Heart left ventricle (tissue), 16 donors: ENCODE measurements at regions not wholly inside any gene's neighbourhood (a gene's known extent, or its start where the extent isn't known, plus 50 kb on each side); places are given as distances from the start of the nearest gene placed in this dataset.

Experiments
- ATAC-seq, 4 donors: fragments of 200-7000 bp; cut with Tn5 transposase; one replicate each; pipeline ENCODE4 v1.9.1; 2020 to 2022; ENCODE audit warnings: moderate library complexity in 4 of 4, mild to moderate bottlenecking in 3 of 4, moderate number of reproducible peaks in 1 of 4
- DNase-seq, 5 donors: peaks; one replicate each; pipeline ENCODE4 v3.0.0-alpha.2; 2020
- H3K27ac ChIP-seq, 12 donors: fragments of 200-600 bp; sonication (generic) in 4 of 12; one replicate each; pipeline versions ENCODE4 v1.5.0 to v1.8.0; 2016 to 2022; ENCODE audit warnings: mild to moderate bottlenecking in 2 of 12
- H3K27me3 ChIP-seq, 9 donors: fragments of 200-600 bp; sonication (generic) in 2 of 9; one replicate each; pipeline versions ENCODE4 v1.5.1 to v1.8.0; 2016 to 2022; ENCODE audit warnings: mild to moderate bottlenecking in 3 of 9
- H3K36me3 ChIP-seq, 9 donors: fragments of 200-600 bp; sonication (generic) in 2 of 9; one replicate each; pipeline versions ENCODE4 v1.5.0 to v1.8.0; 2018 to 2022; ENCODE audit warnings: mild to moderate bottlenecking in 2 of 9
- H3K4me1 ChIP-seq, 12 donors: fragments of 200-600 bp; sonication (generic) in 4 of 12; one replicate each; pipeline versions ENCODE4 v1.5.0 to v1.8.0; 2016 to 2022; ENCODE audit warnings: mild to moderate bottlenecking in 3 of 12
- H3K4me3 ChIP-seq, 12 donors: fragments of 200-600 bp; sonication (generic) in 4 of 12; one replicate each; pipeline versions ENCODE4 v1.5.0 to v1.8.0; 2017 to 2022; ENCODE audit warnings: mild to moderate bottlenecking in 9 of 12, moderate library complexity in 4 of 12
- H3K9me3 ChIP-seq, 12 donors: fragments of 200-600 bp; sonication (generic) in 4 of 12; one replicate each; pipeline versions ENCODE4 v1.5.0 to v1.8.0; 2016 to 2022; ENCODE audit warnings: mild to moderate bottlenecking in 1 of 12
- POLR2A ChIP-seq, 2 donors: fragments of 450-650 bp; IDR thresholded peaks; one replicate each; pipeline ENCODE4 v1.6.1; 2017; ENCODE audit warnings: antibody characterized with exemption in 2 of 2, mild to moderate bottlenecking in 2 of 2, moderate library complexity in 2 of 2
- WGBS, 4 donors: extraction: QIAGEN DNeasy Blood & Tissue Kit in 2 of 4; methylation state at CpG; one replicate each; pipeline versions ENCODE4 v1.1.5 to v1.1.7; 2013 to 2018; 5-methylcytosine and 5-hydroxymethylcytosine counted together
- intact Hi-C, 10 donors: fragments of 100-400 bp; cut with DNase I; formaldehyde crosslinking; loops; one replicate each; pipeline versions ENCODE4 v1.11.1 to v1.14.2; 2022
- TF ChIP-seq, protein P1 (sequence below), 12 donors: fragments of 200-600 bp; sonication (generic) in 4 of 12; IDR thresholded peaks; one replicate each; pipeline versions ENCODE4 v1.5.0 to v1.8.0; 2018 to 2022; ENCODE audit warnings: antibody characterized with exemption in 12 of 12, mild to moderate bottlenecking in 5 of 12
- donor health status: ischemic (EF 13 %, LVEDD 7.1; RV severe dilation, severe dysfunction).
- donor health status: healthy with polysubstance abuse.
- donor health status: DM: no; HTN: yes; CAD: no.
- donor health status: DM: no; HTN: no; CAD: no.
- donor health status: ischemic (EF 25% LVEDD 6.9; RV normal size, moderate dysfunction).
- donor health status: ischemic (EF 25% LVEDD 5.7; RV mildly dilated, moderate dysfunction).
- donor health status: healthy.
- donor health status: DM: yes; HTN: yes; CAD: no.
- donor health status: ischemic (EF 35%, LVEDD 5.7; RV mildly dilated, moderate dysfunction).
- donor health status: nonischemic (EF 11% LVEDD 7.7; RV severe dilation, severe dysfunction).
- donor health status: DM: yes; HTN: yes; CAD: no.
- donor health status: PGD.
- donor health status: ischemic (EF 29% LVEDD 5.4; RV normal size, mild dysfunction).
- donor health status: nonischemic (EF 23%, LVEDD 6.1; RV moderate dilation, normal function).

DNA sequence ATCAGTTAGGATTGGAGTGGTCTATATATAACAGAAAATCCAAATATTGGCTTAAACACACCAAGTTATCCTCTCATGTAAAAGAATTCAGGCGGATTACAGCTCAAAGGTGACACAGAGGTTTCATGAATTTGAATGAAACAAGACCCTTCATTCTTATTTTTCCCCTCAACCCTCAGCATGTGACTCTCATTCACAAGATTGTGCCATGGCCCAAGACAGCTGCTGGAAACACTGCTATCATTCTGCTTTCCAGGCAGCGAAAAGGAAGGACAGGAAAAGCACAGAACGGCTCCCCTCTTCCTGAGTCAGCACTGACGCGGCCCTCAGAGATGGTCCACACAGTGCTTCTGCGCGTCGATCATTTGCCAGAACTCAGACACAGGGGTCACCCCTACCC is 891.0 kb upstream of the FRG1 start:
- Histone ChIP-seq H3K4me1 (no peaks in the 10 kb centered on the region), H3K27me3 (peaks cover 0 to 11% (median 0%) of the 10 kb centered on the region in 9 donors), H3K36me3 (no peaks in the 10 kb centered on the region), H3K27ac (no peak overlapping the region), H3K4me3 (no peak overlapping the region), H3K9me3 (no peaks in the 10 kb centered on the region)
- DNase-seq = no peak
- no peak for TF ChIP-seq POLR2A (IDR thresholded peaks at IDR 0.05)
- TF ChIP-seq, protein P1, sequence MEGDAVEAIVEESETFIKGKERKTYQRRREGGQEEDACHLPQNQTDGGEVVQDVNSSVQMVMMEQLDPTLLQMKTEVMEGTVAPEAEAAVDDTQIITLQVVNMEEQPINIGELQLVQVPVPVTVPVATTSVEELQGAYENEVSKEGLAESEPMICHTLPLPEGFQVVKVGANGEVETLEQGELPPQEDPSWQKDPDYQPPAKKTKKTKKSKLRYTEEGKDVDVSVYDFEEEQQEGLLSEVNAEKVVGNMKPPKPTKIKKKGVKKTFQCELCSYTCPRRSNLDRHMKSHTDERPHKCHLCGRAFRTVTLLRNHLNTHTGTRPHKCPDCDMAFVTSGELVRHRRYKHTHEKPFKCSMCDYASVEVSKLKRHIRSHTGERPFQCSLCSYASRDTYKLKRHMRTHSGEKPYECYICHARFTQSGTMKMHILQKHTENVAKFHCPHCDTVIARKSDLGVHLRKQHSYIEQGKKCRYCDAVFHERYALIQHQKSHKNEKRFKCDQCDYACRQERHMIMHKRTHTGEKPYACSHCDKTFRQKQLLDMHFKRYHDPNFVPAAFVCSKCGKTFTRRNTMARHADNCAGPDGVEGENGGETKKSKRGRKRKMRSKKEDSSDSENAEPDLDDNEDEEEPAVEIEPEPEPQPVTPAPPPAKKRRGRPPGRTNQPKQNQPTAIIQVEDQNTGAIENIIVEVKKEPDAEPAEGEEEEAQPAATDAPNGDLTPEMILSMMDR (IDR thresholded peaks at IDR 0.05) = no peak
- intact Hi-C loops = no loop called here
- WGBS, 4 donors = 57 to 60% (median 58%) methylated on average over 8 of the region's 8 CpGs
- no peak for ATAC-seq

DNA sequence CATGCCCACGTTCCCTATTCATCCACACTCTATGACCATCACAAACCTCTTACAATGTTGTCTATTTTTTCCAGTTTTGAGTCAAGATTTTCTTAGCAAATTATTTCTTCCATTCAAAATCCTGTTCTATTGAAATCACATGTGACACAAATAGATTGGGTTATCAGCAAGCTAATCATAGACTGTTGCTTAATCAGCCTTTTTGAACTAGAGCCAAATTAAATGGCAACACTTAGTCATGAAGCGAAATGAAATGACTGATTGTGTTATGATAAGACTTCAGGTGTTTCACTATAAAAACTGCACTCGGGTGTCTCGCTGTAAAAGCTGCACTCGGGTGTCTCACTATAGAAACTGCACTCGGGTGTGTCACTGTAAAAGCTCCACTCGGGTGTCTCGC is 890.0 kb upstream of the FRG1 start:
- intact Hi-C loops = no loop called here
- ATAC-seq = no peak
- Histone ChIP-seq H3K36me3 (no peaks in the 10 kb centered on the region), H3K9me3 (no peaks in the 10 kb centered on the region), H3K27me3 (peaks cover 0 to 11% (median 0%) of the 10 kb centered on the region in 9 donors), H3K4me1 (no peaks in the 10 kb centered on the region), H3K27ac (no peak overlapping the region), H3K4me3 (peak overlapping the region in 2 of 12 donors; percentile 15 to 28)
- 61 to 73% (median 67%) methylated on average over 7 to 8 of the region's 8 CpGs for WGBS, 4 donors
- TF ChIP-seq POLR2A (IDR thresholded peaks at IDR 0.05) = no peak
- TF ChIP-seq, protein P1 (IDR thresholded peaks at IDR 0.05) = no peak
- DNase-seq = no peak

DNA sequence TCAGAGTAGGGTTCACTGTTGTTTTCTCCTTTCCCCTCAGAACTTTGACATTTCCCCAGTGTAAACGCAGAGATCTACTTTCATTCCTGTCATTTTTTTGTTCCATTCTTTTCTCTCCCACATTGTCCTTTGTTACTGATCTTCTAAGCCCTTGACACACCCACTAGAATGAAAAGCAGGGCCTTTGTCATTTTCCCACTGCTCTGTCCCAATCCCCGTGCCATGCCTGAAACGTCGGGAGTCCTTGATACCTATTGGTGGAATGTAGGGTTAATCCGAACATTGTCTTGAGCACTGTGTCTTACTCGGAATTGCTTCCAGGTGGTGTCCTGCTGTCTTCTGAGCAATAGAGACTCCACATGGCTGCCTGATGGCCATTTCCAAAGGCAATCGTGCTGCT is 887.1 kb upstream of the FRG1 start:
- no peaks in the 10 kb centered on the region for H3K9me3 ChIP-seq
- DNase-seq = no peak
- no peak for ATAC-seq
- H3K27me3 ChIP-seq = no peaks in the 10 kb centered on the region
- H3K36me3 ChIP-seq = no peaks in the 10 kb centered on the region
- H3K4me3 ChIP-seq = no peak overlapping the region
- 80 to 84% (median 82%) methylated on average over 7 of the region's 7 CpGs for WGBS, 4 donors
- intact Hi-C loops = no loop called here
- H3K4me1 ChIP-seq = no peaks in the 10 kb centered on the region
- H3K27ac ChIP-seq = no peak overlapping the region
- TF ChIP-seq, protein P1 (IDR thresholded peaks at IDR 0.05) = no peak
- no peak for TF ChIP-seq POLR2A (IDR thresholded peaks at IDR 0.05)

DNA sequence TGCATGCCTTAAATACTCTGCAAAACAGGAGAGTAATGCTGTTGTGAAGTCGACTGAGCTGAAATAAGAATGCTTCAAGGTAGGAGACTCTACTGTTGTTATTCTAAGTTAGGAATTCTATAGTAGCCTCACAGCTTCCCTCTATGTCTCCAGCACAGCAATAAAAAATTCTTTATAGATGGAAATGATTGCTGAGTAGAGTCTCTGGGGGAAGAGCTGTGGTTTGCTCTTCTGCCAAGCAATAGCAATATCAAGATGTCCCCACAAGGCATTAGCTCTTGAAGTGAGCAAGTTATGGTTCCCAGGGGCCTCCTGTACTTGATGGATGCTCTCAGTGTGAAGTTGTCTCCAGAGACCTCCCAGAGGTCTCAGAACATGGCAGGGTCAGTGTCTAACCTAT is 880.6 kb upstream of the FRG1 start:
- no peak overlapping the region for H3K27ac ChIP-seq
- DNase-seq (no peak), ATAC-seq (no peak)
- intact Hi-C loops = no loop called here
- H3K4me3 ChIP-seq = no peak overlapping the region
- no peaks in the 10 kb centered on the region for H3K4me1 ChIP-seq
- H3K27me3 ChIP-seq = no peaks in the 10 kb centered on the region
- 51 to 69% (median 58%) methylated on average over 1 of the region's 1 CpG for WGBS, 4 donors
- TF ChIP-seq, protein P1 (IDR thresholded peaks at IDR 0.05) = no peak
- no peak for TF ChIP-seq POLR2A (IDR thresholded peaks at IDR 0.05)
- H3K9me3 ChIP-seq = peaks cover 0 to 19% (median 10%) of the 10 kb centered on the region in 12 donors
- no peaks in the 10 kb centered on the region for H3K36me3 ChIP-seq
